Stimulated activated CD8-positive, alpha-beta memory T cell treated with anti-CD3 and anti-CD28 coated beads, Interleukin-12 subunit alpha, Interleukin-12 subunit beta, amount 100 ng/mL, for 24 hours (primary cell): ENCODE measurements at regions not wholly inside any gene's neighbourhood (a gene's known extent, or its start where the extent isn't known, plus 50 kb on each side); places are given as distances from the start of the nearest gene placed in this dataset.

Source experiments
- DNase-seq: peaks from one replicate; pipeline ENCODE4 v3.0.0-alpha.2; 2020; ENCODE audit errors: extremely low read depth

DNA sequence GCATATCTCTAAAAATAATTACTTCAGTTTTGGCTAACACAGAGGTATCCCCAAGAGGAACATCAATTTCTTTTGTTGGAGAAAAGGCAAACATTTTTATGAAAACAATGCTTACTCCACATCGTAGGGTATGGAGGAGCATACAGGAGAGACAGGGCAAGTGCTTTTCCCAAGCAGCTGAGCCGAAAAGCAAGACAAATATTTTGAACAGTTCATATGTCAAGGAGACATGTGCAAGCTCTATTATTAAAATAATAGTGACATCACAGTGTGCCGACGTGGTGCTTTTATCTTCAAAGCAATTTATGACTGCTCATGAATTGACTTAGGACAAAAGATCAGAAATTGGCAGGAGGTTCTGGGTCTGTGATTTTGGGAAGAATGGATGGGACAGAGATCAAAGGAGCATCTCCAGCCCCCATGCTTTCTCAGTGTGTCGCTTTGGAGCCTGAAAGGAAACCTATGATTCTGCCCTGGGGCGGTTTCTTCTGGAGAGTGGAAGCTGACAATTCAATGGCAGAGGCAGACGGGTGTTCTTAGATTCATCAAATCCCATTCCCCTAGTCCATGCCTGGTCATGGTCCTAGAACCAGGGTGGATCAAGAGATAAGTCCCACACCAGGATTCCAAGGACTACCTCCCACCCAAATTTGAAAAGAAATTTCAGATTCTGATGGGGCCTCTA is 97.1 kb downstream of the JCAD start:
- DNase-seq, result no peak

GRCh38 chr10:29961351-29961750 is 98.0 kb downstream of the JCAD start:
- no peak for DNase-seq

- no peak for DNase-seq
Measured at GRCh38 chr10:29960261-29960660, 99.1 kb downstream of the JCAD start.

DNA sequence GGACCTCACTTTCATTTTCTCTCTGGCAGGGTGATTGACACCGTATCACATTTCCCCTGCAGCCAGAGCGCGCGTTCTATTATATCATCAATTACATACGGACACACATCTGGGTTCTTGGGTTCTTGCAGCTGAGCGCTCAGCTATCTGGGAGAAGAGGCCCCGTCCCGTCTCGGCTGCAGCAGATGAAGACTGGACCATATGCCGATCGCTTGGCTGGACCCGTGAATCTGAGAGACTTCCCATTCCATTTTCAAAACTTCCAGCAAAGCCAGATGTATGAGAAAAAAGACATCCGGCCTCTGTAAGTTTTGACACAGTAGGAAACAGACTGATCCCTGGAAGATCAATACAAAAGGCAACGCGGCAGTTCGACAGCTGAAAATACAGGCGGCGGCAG is 99.8 kb downstream of the JCAD start:
- DNase-seq, result no peak

- DNase-seq, result no peak
Measured at GRCh38 chr10:29958440-29958839, 100.9 kb downstream of the JCAD start.

- no peak for DNase-seq
Measured at GRCh38 chr10:29957907-29958331, 101.5 kb downstream of the JCAD start.

DNA sequence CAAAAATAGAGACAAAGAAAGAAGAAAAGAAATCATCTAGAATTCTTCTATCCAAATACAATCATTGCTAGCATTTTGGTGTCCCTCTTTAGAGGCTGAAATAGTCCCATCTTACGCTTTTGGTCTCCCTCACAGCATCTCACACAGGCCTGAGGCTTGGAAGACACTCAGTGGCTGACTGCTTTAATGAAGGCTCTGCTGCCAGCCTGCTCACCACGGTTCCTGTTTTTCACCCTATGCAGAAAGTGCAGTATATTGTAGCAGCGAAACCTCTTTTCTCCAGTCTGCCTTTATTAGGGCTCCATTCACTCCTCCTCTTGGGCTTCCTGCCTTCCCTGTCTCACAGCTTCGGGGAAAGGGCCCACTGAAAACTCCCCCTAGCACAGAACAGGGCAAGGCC is 102.2 kb downstream of the JCAD start:
- no peak for DNase-seq

DNA sequence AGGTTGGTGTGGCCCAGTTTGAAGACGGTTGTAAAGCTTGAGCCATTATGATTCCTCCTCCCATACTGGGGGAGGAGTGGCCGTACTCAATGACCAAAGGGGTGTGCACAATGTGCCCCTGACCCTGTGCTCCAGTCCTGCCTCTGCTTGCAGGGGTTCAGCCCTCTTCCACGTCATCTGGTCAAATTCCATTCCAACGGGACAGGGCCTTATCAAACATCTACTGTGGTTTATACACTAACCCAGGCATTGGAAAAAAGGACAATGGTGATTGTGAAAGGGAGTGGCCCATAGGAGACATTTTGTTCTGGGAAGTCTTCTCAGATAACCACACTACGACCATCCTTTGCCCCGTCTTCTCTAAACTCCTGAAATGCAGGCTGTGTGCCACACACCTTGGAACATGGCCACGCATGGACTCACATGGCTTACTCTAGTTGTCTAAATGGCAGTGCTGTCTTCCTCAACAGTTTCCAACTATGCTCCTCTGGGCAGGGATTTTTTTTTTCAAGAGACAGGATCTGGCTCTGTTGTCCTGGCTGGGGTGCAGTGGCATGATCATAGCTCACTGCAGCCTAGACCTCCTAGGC is 103.0 kb downstream of the JCAD start:
- no peak for DNase-seq

- no peak for DNase-seq
Measured at GRCh38 chr10:29955329-29955935, 104.0 kb downstream of the JCAD start.

DNA sequence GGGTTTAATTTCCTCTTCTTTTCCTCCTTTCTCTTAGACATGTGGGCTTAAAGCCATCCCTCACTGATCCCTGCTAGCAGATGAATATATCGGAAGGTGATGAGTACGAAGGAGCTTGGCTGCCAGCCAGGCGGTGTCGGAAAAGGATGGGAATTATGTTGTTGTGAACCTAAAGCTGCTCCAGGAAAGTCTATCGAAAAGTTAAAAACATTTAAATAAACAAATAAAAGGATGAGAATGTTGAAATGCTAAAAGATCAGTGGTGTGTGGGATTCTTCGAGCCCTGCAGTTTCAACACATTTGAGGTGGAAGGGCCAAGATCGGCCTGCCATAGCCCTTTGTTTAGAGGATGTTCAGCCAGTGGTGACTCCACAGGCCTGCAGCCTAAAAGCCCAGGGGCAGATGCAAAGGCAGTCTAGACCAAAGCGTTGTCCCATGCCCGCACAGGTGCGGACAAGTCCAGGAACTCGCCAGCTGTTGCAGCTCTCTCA is 107.9 kb downstream of the JCAD start:
- DNase-seq, result no peak

DNA sequence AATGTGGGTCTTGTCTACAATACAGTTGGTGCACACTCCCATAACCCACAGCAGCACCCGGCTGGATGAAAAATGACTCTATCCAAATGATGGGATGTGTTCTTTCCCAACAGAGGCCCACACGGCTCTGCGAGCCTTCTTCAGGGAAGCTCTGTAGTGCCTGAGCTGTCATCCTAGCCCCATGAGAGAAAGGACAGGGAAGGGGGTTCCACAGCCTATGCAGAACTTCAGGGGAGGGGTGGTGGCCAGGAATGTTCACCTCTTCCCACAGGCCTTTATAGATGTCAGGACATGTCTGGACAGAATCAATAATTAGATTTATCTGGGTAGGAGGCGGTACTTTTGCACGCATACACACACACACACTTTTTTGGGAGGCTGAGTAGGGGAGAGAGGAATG is 109.0 kb downstream of the JCAD start:
- DNase-seq, result no peak

DNA sequence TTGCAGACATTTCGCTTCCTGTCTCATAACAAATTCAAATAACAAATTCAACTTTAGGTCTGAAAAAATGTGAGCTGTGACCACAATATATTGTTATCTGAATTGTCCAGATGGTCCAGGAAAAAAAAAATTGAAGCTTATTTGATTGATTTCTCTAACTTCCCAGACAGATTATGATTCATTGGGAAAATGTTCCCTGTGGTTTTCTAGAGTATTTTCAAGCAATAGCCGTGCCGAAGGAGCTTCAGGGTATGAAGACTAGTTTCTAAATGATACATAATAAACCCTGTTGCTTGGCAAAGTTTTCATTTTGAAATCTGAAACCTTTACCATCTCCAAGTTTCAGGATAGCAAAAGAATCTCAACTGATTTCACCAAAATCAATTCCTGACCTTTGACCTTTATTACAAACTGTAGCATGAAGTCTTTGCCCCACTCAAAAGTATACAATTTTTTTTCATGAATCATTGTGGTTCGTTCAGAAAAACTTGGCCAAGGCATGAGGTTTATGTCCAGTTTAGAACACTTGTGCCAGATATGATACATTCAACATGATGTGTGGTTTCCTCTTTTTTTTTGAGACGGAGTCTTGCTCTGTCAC is 109.9 kb downstream of the JCAD start:
- no peak for DNase-seq

DNA sequence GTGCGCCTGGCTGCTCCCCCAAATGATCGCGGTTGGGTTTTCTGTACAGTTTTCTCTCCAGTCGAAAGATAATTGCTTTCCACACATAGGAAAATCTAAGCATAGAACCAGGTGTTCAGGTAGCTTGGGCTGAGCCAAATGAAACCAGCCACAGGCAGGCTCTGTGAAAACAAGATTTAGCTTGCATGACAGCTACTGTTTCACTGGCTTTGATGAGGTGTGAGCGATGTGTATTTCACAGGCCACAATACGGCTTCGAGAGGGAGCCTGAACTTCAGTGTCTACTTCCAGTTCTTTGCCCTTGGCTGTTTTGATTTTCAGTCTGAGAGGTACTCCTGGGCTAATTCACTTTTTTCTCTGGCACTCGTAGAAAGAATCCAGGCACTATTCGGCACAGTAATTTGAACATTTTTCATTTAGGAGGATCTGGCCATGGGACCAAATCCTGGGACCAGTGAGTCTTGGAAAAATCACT is 110.5 kb downstream of the JCAD start:
- no peak for DNase-seq

DNA sequence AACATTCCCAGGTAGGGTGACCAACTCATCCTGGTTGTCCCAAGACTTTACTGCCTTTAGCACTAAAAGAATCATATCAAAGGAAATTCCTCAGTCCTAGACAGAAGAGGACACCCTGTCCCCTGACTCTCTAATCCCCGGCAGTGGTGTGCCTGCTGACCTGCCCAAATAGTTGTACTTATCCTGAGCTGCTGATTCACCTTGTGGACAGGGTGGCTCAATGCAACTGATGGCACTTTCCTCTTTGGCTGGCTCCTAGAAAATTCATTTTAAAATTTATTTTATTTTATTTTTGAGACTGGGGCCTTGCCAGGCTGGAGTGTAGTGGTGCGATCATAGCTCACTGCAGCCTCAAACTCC is 111.7 kb downstream of the JCAD start:
- DNase-seq, result no peak

GRCh38 chr10:29946953-29947700 is 112.3 kb downstream of the JCAD start:
- no peak for DNase-seq

DNA sequence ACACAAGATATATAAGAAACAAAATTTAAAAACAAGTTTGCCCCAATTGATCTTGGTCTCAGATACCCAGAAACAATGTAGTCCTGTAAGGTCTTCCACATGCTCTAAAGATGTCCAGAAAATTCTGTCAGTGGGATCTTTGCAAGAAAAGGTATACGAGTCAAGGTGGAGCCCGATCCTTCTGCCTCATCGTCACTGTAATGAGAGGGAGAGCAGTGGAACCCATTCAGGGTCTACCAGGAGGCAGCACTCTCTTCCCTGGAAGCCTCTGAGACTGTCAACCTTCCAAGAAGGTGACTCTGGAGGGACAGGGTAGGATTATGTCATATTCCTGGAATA is 112.8 kb downstream of the JCAD start:
- no peak for DNase-seq

DNA sequence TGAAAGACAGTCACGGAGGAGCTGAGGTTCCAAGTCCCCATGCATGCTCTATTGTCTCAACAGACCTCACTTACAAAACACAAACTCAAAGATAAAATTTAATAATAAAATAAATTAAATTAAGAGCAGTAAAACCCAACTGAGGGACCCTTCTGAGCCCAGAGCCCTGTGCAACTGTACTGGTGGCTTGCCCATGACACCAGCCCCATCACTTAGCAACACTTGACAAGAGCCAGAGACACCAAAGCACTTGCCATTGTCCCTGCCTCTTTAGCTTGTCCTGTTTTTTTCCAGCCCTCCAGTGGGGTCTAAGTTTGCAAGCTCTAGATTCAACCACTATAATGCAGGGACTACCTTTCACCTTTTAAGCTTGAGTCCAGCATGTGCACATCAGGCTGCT is 117.9 kb downstream of the JCAD start:
- no peak for DNase-seq

GRCh38 chr10:29932991-29933390 is 126.4 kb downstream of the JCAD start:
- no peak for DNase-seq

DNA sequence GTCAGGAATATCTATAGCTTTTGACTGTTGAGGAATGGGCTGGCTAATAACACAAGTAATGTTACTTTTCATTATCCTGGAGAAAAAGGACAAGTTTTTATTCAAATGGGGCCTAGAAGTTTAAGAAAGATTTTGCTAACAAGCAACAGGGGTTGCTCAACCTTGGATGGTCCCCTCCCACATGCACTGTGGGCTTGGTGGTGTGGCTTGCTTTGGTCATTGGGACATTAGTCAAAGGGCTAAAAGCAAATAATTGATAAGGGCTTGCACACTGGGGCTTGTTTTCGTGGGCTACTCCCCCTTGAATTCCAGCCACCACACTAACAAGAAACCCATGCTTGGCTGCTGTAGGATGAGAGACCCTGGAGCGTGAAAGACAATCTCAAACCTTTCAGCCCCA is 127.6 kb downstream of the JCAD start:
- DNase-seq, result no peak

DNA sequence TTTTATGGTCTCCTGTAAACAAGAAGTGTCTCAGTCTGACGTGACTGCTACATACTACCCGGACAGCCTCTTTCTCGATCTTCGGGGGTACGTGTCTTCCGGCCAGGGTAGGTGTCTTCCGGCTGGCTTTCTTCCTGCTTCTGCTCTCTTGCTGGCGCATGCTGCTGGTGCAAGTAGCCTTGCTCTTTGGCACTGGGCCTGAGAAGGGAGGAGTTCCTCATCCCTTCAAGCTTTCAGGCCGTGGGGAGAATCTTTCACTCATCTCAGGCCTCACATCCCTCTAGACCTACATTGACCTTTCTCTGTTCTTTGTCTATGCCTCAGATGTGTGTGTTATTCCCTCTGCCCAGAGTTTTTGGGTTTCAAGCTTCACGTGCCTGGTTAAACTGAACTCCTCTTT is 130.4 kb downstream of the JCAD start:
- no peak for DNase-seq

DNA sequence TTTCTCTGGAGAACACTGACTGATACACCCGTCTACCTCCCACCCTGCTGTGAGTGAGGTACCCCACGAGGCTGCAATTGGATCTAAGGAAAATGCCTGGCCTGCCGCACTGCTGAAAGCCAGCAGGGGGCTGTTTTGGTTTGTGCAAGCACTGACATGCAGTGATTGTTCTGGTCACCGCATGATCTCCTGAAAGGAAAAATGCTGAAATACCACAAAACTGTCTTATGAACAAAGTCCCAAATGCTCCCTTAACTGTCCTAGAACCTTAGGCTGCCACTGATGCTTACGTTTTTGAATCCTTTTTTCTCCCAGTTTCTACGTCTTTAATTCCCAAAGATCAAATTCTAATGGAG is 132.7 kb downstream of the JCAD start:
- no peak for DNase-seq
